CD4-positive, alpha-beta T cell treated with Interleukin-15 for 1 hour (primary cell): ENCODE measurements at regions not wholly inside any gene's neighbourhood (a gene's known extent, or its start where the extent isn't known, plus 50 kb on each side); places are given as distances from the start of the nearest gene placed in this dataset.

ENCODE experiments used
- DNase-seq: peaks from one replicate; pipeline ENCODE4 v3.0.0-alpha.2; 2020

DNA sequence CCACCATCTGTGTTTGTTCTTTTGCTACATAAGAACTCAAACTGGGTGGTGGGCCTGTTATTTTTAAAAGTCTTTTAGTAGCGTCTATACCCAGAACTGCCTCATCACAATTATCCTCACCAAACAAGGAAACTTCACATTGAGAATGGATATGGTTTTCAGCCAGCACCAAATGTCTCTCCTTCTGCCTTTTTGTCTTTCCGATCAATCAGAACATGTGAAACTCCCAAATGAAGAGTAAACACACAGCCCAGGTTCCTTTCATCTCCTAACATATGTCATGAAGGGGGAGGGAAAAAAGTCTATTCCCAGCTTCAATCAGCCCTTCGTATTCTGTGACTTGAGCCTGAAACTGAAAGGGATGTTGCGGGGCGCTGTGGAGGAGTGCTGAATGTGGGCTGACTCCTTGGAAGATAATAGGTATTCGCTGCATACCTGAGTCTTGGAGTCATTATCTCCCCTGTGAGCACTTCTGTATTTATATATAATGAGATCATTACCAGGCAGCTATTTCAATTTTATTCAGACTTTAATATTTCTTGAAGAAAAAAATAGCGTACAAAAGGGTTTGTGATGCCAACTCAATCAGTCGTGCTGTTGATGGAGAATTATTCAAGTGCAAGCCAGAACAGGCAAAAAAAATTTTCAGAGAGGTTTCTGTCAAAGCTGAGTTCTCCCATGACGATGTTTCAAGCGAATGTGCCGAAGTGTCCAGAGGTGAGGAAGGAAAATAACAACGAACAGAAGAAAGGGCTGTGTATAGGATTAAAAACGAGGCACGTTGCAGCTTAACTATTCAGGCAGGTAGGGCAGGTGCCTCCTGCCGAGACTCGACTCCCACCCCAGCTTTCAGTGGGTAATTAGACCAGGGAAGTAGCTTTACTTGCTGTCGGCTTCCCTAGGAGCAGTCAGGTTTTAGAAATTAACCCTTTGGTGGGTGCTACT lies 163.9 kb upstream of the NOCT start:
- no peak for DNase-seq

DNA sequence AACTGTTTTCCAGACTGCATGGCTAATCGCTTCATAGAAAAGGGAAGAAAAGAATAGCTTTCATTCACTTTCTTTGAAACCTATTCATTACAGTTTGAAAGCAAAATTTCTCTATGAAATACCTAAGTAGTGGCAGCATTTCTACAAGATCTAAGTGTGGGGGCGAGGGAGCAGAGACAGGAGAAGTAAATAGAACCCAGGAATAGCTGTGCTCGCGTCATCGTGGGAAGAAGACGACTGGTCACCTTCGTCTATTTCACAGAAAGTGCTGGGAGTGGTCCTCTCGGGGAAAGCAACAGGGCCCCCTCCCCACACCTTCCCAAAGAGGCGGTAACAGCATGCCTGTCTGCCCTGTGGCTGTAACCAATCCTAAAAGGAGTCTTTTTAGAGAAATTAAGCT lies 169.9 kb upstream of the NOCT start:
- DNase-seq, result no peak

DNA sequence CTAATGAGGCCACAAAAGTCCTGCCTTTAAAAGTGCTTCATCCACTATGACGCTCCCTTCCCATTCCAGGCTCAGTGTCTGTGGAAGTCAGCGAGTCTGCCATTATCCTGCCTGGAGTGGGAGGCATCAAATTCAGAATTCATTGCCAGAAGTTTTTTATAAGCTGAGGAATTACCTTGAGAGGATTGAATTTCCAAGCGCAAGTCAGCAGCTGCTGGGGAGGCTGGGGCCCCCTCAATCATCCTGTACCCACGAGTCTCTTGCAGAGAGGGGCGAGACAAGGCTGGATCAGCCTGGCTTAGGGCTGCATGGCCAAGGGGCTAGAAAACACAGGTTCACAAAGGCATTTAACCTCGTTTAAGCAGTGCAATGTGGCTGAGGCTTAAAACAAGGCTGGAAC lies 170.5 kb upstream of the NOCT start:
- DNase-seq, result no peak

DNA sequence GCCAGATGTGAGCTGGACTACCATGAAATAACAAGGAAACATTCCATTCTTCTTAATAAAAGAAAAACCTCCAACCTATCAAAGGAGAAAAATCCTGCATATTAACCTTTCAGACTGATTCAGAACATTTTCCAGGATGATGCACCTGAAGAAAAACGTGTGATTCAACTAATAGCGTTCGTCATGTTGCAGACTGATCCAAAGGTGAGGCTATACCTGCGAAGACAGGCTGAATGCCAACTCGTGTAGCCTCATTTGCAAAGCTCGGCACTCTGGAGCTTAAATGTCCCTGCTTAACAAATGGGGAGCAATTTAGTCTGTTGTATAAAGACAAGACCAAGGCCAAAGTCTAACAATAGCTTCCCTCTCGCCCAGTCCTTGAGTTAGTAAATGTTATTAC lies 172.0 kb upstream of the NOCT start:
- no peak for DNase-seq

DNA sequence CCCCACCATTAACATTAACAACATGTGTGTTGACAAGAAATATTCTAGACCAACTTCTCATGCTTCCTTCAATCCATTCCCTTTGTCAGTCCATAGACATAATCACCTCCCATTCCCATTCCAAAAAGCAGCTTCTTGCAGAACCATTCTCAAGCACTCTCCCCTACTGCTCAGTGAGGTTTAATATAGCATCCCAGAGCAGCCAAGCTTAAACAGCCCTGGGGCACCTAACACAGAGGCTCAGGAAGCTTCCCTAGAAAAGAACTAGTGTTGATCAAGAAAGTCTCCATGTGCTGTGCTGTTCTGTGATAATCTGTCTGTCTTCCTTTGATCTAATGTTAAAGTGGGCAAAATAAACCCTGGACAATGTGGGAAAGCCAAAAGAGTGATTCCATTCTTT lies 174.2 kb upstream of the NOCT start:
- no peak for DNase-seq

DNA sequence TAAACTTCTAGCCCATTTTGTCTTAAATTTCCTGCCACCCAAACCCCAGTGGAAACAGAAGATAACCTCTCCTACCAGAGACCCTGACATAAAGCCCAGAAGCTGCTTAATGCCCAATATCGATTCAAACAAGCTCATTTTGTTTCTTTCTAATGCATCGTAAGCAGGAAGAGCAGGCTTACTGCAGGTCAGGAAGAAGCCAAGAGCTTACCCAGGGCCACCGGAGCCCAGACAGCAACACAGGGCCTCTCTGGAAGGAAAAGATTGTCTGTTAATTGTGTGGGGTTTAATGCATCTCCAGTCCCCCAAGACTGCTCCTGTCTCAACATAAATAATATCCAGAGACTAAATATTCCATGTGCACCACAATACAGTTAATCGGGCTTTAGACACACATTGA lies 177.3 kb upstream of the NOCT start:
- DNase-seq, result no peak

DNA sequence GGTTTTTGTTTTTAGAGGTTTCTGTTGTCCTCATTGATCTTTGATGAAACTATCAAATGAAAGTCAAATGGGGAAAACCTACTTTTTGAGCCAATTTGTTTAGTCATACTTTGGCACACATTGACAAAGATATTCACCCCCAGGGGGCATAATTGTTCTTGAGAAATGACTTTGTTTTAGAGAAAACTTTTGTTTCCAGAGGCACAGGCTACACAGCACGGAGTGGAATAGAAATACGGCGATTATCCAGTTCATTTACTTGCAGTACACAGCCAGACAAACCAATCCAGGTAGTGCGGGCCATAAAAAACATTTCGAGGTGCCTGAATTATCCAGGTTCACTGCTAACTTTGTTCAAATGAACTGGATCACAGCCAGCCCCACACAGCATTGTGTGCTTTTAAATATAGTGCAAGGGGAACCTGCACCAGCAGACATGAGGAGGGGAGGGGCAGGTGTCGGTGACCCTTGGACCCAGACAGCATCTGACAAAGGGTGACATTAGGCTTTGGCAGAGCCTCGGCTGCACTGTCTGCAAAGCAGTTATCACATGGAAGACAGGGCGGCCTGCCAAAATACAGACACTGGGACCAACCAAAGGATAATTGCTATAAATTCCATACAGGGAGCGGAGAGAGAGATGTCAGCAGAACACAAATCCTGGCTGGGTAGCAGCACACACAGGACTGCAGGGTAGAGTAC lies 179.6 kb upstream of the NOCT start:
- no peak for DNase-seq

DNA sequence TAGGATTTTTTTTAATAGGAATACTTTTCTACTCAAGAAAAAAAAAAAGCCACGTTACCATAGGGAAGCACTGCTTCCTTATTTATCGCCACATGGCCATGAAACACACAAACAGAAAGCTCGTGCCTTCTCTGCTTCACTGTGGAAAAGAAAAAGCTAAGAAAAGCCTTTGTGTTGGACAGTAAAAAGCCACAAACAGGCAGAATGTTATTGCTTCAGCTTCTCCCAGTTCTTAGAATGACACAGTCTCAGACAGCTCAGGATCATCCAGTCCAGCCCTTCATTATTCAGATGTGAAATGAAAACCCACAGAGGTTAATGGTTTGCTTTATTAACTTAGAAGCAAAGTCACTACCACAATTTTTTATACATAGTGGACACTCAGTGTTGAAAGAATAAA lies 181.6 kb upstream of the NOCT start:
- DNase-seq, result no peak

DNA sequence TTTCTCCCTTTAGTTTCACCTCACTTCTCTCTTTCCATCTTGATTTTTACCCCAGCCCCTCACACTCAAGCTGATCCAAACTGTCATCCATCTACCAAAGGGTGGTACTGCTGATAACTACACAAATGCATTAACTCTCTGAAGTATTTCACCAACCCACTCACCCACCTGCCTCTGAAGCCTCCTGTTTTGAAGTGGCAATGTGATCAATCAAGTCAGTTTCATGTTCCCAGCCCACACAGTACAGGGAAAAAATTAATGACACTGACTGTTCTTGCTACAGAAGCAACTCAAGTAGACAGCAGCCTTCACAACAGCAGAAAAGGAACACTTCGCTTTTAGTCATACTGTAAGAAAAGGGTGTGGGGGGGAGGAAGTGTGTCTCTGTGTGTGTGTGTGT lies 183.0 kb upstream of the NOCT start:
- DNase-seq, result no peak

DNA sequence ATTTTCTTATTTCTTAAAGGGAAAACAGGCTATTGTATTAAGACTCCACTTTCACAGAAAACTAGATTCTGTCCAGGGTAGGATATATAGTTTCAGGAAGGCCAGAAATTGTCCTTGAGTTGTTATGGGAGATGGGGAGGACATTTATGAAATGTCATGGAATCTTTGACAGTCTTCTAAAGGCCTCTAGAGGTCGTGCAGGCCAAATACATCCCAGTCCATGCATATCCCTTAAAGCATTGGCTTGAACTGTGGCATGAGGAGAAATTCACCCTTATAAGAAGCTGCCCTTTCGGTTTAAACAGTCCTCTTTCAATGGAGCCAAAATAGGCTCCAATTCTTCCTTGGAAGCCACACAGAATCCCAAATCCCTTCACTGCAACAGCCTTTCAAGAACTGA lies 183.6 kb upstream of the NOCT start:
- DNase-seq, result no peak

DNA sequence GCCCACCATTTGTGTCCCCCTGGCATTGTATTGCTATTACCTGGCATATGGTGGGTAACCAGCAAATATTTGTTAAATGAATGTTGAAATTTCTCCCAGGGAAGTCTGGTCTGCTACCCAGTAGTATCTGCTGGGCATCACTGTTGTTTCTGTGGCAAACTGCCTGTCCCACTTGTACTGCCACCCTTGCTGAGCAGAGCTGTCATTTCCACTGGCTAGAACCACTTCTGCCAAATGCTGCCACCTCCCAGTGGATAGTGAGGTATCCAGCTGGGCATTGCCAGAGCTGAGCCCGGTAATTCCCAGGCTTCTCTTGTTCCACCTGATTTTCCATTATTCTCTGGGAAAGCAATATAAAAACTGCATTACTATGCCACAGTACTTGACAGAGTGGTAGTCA lies 186.7 kb upstream of the NOCT start:
- no peak for DNase-seq

DNA sequence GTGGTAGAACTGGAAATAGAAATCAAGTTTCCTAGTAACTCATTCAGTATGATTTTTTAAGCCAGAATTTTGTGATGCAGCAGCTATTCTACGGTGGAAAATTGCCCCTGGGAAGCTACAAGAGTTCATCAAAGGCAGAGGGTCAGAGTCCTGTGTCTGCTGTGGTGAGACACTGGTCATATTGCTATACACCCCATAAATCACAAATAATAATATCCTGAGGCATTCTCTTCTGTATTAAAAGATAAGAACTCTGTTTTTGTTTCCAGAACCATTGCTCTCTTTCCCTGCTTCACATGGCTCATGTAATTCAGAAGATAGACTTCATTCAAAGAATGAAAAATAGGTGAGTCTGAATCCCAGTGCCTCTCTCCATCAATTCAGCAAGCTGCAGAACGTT lies 188.8 kb upstream of the NOCT start:
- DNase-seq, result no peak

DNA sequence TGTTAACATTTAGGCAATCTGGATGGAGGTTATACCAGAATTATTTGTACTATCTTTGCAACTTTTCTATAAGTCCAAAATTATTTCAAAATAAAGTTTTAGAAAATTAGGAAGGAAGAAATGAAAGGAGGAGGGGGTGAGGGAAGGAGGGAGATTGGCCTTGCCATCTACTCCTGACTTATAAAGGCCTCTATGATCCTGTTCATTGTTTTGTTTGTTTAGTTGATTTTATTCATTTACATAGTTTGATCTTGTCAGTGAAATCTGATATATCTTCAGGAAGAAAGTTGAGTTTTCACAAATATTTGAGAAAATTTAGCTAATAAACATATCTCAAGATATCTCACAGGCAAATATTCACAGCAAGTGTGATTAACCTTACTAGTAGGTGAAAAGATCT lies 189.3 kb upstream of the NOCT start:
- DNase-seq, result no peak

DNA sequence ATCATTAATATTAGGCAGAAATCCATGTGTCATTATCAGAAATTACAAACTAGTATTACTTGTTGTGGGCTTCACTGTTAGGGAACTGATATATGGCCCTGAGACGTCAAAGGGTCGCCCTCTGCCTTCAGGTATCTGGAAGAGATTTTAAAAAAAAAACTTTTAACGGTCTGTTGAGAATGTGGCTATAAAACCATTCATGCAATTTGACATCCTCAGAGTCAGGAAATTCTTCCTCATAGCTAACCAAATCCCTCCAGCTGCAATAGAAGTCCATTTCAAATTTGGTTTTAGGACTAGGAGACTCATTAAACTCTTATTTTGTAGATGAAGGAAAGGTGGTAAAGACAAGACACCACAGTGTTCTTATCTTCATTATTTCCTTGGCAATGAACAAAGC lies 194.2 kb upstream of the NOCT start:
- no peak for DNase-seq

DNA sequence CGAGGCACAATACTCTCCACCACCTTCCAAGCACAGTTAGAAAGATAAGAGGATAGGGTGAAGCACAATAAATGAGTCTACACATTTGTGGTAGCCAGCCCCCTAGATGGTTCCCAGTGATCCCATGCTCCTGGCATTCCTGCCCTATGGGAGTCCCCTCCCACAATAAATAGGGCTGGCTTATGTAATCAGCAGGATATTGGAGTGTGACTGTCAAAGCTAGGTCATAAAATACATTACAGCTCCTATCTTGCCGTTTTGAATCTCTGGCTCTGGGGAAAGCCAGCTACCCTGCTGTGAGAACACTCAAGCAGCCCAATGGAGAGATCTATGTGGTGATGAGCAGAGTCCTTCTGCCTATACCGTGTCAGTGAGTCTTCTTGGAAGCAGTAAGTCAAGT lies 198.7 kb upstream of the NOCT start:
- DNase-seq, result no peak

DNA sequence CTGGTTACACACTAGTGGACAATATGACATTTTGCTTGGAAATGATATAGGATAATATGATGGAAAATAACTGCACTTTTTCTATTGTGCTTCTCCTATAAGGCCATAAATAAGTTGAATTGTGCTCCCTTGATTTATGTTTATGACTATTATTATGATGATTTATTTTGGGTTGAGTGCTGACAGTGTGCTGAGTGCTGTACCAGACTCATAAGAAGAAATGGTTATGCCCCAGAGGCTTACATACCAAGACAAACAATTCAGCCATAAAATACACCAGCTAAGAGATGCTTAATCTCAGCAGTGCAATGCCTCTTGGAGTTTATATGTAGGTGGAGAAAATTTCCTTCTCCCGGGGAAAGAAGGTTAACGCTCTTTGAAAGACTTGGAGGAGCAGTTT lies 199.8 kb upstream of the NOCT start:
- no peak for DNase-seq

DNA sequence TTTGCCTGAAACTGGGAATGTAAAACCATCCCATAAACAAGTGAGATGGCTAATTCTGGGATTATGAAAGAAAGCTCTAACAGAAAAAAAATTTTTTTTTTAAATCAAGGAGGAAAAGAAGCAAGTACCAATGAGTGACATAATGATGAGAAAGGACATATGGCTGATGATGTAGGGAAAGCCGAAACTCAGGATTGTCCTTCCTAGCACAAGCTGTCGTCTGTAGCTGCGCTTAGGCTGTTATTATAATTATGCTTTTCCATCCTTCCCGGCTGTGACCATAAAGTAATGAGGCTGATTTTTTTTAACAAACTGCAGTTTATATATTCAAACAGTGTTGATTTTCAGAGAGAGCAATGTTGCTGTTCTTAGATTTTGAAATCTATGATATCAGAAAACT lies 209.8 kb upstream of the NOCT start:
- DNase-seq, result no peak

DNA sequence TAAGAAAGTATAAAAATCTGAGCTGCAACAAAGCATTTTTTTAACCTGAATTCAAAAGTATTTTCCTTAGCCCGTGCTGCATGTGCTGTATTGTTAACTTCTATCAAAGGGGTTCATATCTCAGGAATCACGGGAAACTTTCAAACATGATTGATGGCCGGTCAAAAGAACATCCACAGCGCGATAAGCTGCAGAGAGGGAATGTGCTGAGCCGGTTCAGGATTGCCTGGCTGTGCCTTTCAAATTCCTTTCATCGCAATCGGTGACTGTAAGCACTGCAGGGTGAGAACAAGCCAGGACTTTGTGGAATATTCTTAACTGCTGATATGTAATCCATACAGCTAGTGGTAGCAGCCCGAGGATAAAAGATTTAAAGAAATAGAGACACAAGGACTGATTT lies 210.9 kb upstream of the NOCT start:
- no peak for DNase-seq

DNA sequence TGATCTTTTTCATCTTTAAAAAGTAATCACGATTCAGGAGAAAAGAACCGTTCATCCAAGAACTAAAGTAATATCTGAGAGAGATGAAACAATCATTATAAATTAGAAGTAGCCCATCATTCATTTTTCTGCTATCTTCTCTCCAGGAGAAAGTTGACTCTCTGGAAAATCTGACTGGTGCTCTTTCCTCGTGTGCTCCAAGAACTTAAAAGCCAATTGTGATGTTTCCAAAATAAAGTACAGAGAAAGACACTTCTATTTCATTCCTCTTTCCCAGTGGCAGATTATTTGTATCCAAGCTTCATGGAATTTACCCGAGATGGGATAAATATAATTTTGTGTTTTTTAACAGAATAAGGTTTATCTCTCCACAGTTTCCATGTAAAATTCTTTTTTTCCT lies 212.5 kb upstream of the NOCT start:
- no peak for DNase-seq

DNA sequence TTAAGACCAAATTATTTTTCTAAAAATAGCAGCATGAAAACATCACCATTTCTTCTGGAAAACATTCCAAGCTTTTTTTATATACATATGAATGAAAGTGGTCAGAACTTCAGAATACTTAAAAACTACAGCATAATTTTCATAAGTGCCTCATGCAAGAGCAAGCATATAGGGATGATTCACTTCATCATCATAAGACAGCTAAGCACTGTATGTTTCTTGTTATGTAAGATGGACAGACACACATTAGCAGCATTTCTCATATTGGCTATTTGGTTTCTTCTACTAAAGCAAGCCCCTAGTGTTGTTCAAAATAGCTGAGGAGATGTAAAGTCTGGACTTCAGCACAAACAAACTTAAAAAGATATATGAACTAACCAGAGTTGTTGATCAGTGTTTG lies 213.1 kb upstream of the NOCT start:
- DNase-seq, result no peak

DNA sequence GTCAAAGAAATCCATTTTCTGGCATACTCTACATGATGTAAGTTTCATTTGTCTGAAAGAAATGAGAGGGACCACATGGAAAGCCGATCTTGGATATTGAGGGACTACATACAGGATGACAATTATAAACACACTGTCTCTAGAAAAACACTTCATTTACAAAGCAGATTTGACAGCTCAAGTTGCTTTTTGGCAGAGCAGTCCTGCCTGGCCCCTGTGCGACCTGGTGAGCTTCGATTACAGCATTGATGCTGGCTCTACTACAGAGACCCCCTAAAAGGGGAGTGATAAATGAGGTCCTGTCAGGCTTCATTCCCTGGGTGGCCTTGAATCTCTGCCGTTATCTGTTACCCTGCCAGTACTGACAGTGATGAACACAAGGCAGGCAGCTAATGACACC lies 215.2 kb upstream of the NOCT start:
- DNase-seq, result no peak

DNA sequence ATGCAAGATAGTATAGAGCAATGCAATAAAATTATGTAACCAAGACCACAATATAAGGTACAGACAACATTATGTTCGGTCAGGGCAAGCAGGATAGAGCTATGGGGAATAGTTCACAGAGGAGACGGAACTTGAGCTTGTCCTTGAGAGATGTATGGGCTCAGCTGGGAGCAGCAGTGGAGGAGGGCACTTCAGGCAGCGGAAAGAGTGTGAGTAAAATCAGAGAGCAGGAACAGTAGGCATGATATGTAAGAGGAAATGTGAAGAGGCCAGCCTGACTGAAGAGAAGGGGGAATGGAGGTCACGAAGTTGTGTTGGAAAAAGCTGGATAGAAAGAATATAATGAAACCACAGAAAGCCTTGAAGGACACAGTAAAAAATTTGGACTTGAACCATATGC lies 217.2 kb upstream of the NOCT start:
- DNase-seq, result no peak

DNA sequence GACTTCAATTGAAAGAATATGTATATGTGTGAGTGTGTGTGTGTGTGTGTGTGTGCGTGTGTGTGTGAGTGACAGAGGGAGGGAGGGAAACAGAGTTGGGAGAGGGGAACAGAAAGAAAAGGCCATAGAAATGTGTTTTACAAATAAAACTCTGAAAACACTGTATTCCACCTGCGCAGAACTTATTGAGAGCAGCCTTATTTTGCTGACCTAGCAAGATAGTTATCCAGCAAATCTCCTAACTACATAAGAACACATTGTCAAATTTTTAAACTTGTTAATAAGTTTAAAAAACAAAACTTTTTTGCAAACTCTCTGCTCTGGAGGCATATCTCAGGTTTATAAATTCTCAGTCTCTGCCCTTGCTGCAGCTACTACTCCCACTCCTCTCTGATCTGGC lies 217.9 kb upstream of the NOCT start:
- no peak for DNase-seq

DNA sequence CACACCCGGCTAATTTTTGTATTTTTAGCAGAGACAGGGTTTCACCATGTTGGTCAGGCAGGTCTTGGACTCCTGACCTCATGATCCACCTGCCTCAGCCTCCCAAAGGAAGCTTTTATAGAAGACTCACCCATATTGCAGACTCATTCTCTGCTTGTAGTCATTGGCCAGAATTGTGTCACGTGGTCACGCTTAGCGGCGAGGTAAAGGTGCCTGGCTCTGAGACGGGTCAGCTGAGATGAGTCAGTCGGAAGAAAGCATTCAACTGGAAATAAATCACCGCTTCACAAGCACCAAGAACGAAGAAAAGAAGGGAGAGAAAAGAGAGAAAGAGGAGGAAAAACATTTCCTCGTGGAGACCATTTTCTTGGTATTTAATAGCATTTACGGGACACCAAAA lies 218.8 kb upstream of the NOCT start:
- no peak for DNase-seq
